Esophagus muscularis mucosa (tissue), 4 donors: ENCODE measurements at regions not wholly inside any gene's neighbourhood (a gene's known extent, or its start where the extent isn't known, plus 50 kb on each side); places are given as distances from the start of the nearest gene placed in this dataset.
A peak's percentile ranks its signal among the peaks of the same experiment; 100 is the strongest.

Source experiments
- DNase-seq: peaks from one replicate; pipeline ENCODE4 v3.0.0-alpha.2; 2017; ENCODE audit errors: extremely low spot score
- H3K27ac ChIP-seq, 4 donors: fragments of 200-600 bp; sonication (generic); replicated peaks in 1 of 4; 1 replicate in 3 of 4; 2 replicates in 1 of 4; pipeline ENCODE4 v1.5.1; 2016 to 2019; ENCODE audit warnings: mild to moderate bottlenecking in 1 of 4
- H3K27me3 ChIP-seq, 4 donors: fragments of 200-600 bp; sonication (generic); one replicate each; pipeline versions ENCODE4 v1.5.1 to v1.6.0; 2016 to 2019
- H3K36me3 ChIP-seq, 4 donors: fragments of 200-600 bp; sonication (generic); one replicate each; pipeline ENCODE4 v1.5.1; 2016 to 2019
- H3K4me1 ChIP-seq, 4 donors: fragments of 200-600 bp; sonication (generic); one replicate each; pipeline ENCODE4 v1.5.1; 2016 to 2019
- H3K4me3 ChIP-seq, 4 donors: fragments of 200-600 bp; sonication (generic); 1 replicate in 2 of 4; 2 replicates in 2 of 4; pipeline ENCODE4 v1.5.1; 2016 to 2019; ENCODE audit warnings: mild to moderate bottlenecking in 4 of 4, moderate library complexity in 1 of 4
- H3K9me3 ChIP-seq, 4 donors: fragments of 200-600 bp; sonication (generic); 1 replicate in 3 of 4; 2 replicates in 1 of 4; pipeline ENCODE4 v1.5.1; 2016 to 2019
- CTCF ChIP-seq, 3 experiments: fragments of 200-600 bp in 2 of 3; fragments of 450-650 bp in 1 of 3; sonication (generic) in 2 of 3; IDR thresholded peaks; one replicate each; pipeline ENCODE4 v1.5.1; 2017 to 2019; ENCODE audit warnings: antibody characterized with exemption in 3 of 3, mild to moderate bottlenecking in 2 of 3, moderate library complexity in 1 of 3
- EP300 ChIP-seq: sonication (generic); formaldehyde crosslinking; IDR thresholded peaks from one replicate; pipeline ENCODE4 v1.6.1; 2017; ENCODE audit warnings: antibody characterized with exemption
- POLR2A ChIP-seq: fragments of 450-650 bp; IDR thresholded peaks from one replicate; pipeline ENCODE4 v1.6.1; 2017; ENCODE audit warnings: antibody characterized with exemption, moderate library complexity, mild to moderate bottlenecking, low read depth
- POLR2AphosphoS5 ChIP-seq, 2 donors: sonication (generic); formaldehyde crosslinking; IDR thresholded peaks; one replicate each; pipeline ENCODE4 v1.6.1; 2017; ENCODE audit warnings: antibody characterized with exemption in 2 of 2
- WGBS: methylation state at CpG from one replicate; pipeline ENCODE4 v1.1.5; 2018; 5-methylcytosine and 5-hydroxymethylcytosine counted together
- intact Hi-C: fragments of 100-400 bp; cut with DNase I; formaldehyde crosslinking; loops from one replicate; pipeline ENCODE4 v1.15.1; 2023

DNA sequence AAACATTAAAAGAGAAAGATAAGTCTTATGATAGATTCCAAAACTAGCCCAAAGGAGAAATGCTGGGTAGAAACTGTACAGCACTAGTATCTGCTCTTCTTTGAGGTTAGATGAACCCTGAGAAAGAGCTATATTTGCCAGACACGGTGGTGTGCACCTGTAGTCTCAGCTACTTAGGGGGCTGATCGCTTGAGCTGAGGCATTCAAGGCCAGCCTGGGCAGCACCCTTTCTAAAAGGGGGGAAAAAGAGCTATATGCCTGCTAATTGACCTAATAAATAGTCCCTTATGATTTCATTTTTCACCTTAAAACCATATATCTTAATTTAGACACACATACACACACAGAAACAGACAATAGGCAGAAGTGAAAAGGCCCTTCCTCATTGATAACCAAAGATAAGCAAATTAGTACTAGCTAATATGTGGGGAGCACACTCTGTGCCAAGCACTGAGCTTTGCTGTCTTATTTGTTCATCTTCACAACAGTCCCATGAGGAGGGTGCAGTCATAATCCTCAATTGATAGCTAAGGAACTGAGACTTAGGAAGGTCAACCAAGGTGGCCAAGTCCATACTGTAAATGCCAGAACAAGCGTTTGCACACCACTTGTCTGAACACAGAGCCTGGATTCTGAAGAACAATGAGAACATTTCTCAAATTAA is 56.6 kb upstream of the NLK start:
- WGBS = 91% methylated on average over 3 of the region's 3 CpGs
- Histone ChIP-seq H3K4me3 (no peak overlapping the region), H3K27ac (peak overlapping the region in 3 of 4 donors; percentile 42 to 52 (median 50)), H3K27me3 (peaks cover 0 to 10% (median 0%) of the 10 kb centered on the region in 4 donors), H3K4me1 (peaks cover 0 to 10% (median 3%) of the 10 kb centered on the region in 4 donors), H3K9me3 (no peaks in the 10 kb centered on the region), H3K36me3 (no peaks in the 10 kb centered on the region)
- intact Hi-C loops = no loop called here
- no peak for DNase-seq
- TF ChIP-seq EP300 (no peak), POLR2A (no peak), CTCF (IDR thresholded peaks at IDR 0.05) (no peak), POLR2AphosphoS5 (IDR thresholded peaks at IDR 0.05) (no peak)

DNA sequence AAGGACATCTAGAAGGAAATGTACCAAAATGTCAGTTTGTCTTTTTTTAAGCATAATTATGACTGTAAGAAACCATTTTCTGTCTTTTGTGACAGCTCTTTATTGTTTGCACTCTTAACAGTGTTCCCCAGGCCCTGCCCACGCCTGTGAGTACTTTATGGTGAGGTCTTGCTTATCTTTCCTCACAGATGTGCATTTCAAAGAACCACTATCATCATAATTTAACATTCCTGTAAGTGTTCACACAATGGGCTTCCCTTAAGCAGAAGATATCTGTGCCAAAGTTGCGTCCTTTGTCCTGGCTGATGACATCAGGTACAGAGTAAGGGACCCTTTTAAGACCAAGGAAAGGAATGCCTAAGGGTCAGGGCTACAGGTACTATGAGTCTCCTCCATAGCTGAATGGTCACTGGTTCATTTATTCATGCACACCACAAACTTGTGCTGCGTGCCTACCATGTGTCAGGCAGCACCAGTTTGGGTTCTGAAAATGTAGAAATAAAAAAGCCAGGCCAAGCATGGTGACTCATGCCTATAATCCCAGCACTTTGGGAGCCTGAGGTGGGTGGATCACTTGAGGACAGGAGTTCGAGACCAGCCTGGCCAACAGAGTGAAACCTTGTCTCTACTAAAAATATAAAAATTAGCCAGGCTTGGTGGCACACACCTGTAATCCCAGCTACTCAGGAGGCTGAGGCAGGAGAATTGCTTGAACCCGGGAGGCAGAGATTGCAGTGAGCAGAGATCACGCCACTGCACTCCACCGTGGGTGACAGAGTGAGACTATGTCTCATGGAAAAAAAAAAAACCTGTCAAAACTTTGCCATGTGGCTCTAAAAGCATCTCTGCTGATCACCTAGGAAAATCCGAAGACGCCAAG is 55.4 kb upstream of the NLK start:
- no peak overlapping the region for H3K27ac ChIP-seq
- TF ChIP-seq EP300 (peak; percentile 7), POLR2AphosphoS5 (IDR thresholded peaks at IDR 0.05) (peak in 1 of 2 donors; percentile 7), CTCF (IDR thresholded peaks at IDR 0.05) (no peak), POLR2A (no peak)
- no peaks in the 10 kb centered on the region for H3K9me3 ChIP-seq
- no peak overlapping the region for H3K4me3 ChIP-seq
- peaks cover 0 to 10% (median 0%) of the 10 kb centered on the region in 4 donors for H3K27me3 ChIP-seq
- DNase-seq = no peak
- intact Hi-C loops = no loop called here
- no peaks in the 10 kb centered on the region for H3K36me3 ChIP-seq
- 84% methylated on average over 9 of the region's 9 CpGs for WGBS
- H3K4me1 ChIP-seq = peaks cover 0 to 10% (median 3%) of the 10 kb centered on the region in 4 donors

- intact Hi-C loops = no loop called here
- H3K27ac ChIP-seq = no peak overlapping the region
Measured at GRCh38 chr17:27989046-27989445, 53.4 kb upstream of the NLK start.

DNA sequence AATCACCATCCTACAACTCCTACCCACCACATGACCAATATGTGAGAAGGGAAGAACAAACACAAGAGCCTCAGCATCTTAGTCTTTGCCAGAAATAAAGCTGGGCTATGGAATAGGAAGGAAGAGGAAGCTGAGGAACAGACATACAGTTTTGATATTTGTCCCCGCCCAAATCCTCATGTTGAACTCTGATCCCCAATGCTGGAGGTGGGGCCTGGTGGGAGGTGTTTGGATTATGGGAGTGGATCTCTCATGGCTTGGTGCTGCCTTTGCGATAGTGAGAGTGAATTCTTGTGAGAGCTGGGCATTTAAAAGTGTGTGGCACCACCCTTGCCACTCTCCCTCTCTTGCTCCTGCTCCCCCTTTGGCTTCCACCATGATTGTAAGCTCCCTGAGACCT is 52.4 kb upstream of the NLK start:
- peaks cover 0 to 3% (median 1%) of the 10 kb centered on the region in 4 donors for H3K4me1 ChIP-seq
- no peak overlapping the region for H3K27ac ChIP-seq
- TF ChIP-seq POLR2AphosphoS5 (IDR thresholded peaks at IDR 0.05) = no peak
- no peak for TF ChIP-seq CTCF (IDR thresholded peaks at IDR 0.05)
- H3K9me3 ChIP-seq = no peaks in the 10 kb centered on the region
- H3K36me3 ChIP-seq = no peaks in the 10 kb centered on the region
- H3K27me3 ChIP-seq = peaks cover 0 to 2% (median 0%) of the 10 kb centered on the region in 4 donors
- intact Hi-C loops = no loop called here
- 72% methylated on average over 2 of the region's 2 CpGs for WGBS
- no peak for DNase-seq
- H3K4me3 ChIP-seq = no peak overlapping the region

More at GRCh38 chr17:27989046-27989445, 53.4 kb upstream of the NLK start:
- Histone ChIP-seq H3K9me3 (no peaks in the 10 kb centered on the region), H3K36me3 (no peaks in the 10 kb centered on the region), H3K27me3 (peaks cover 0 to 10% (median 0%) of the 10 kb centered on the region in 4 donors), H3K4me1 (peaks cover 0 to 9% (median 3%) of the 10 kb centered on the region in 4 donors), H3K4me3 (no peak overlapping the region)
- no peak for DNase-seq
- TF ChIP-seq EP300 = no peak
- TF ChIP-seq POLR2AphosphoS5 (IDR thresholded peaks at IDR 0.05) = no peak
- no peak for TF ChIP-seq POLR2A
- no peak for TF ChIP-seq CTCF (IDR thresholded peaks at IDR 0.05)
- 66% methylated on average over 3 of the region's 3 CpGs for WGBS
